Fibroblast of mammary gland (primary cell): ENCODE measurements at regions not wholly inside any gene's neighbourhood (a gene's known extent, or its start where the extent isn't known, plus 50 kb on each side); places are given as distances from the start of the nearest gene placed in this dataset.

Experiments used
- DNase-seq: peaks from one replicate; pipeline ENCODE4 v3.0.0-alpha.2; 2010; ENCODE audit warnings: low read depth
- H3K4me3 ChIP-seq: 2 replicates; pipeline ENCODE4 v1.5.1; 2011; ENCODE audit warnings: low read depth, mild to moderate bottlenecking, low read length, moderate library complexity; ENCODE audit not compliant: control insufficient read depth
- CTCF ChIP-seq: conservative IDR thresholded peaks from 2 replicates; pipeline ENCODE4 v1.5.1; 2011; ENCODE audit warnings: low read depth, low read length, inconsistent platforms; ENCODE audit not compliant: control insufficient read depth, insufficient read depth

GRCh38 chr17:70544317-70544716 lies 375.0 kb downstream of the KCNJ2 start:
- no peak for TF ChIP-seq CTCF
- H3K4me3 ChIP-seq, result no peak overlapping the region
- DNase-seq, result no peak

DNA sequence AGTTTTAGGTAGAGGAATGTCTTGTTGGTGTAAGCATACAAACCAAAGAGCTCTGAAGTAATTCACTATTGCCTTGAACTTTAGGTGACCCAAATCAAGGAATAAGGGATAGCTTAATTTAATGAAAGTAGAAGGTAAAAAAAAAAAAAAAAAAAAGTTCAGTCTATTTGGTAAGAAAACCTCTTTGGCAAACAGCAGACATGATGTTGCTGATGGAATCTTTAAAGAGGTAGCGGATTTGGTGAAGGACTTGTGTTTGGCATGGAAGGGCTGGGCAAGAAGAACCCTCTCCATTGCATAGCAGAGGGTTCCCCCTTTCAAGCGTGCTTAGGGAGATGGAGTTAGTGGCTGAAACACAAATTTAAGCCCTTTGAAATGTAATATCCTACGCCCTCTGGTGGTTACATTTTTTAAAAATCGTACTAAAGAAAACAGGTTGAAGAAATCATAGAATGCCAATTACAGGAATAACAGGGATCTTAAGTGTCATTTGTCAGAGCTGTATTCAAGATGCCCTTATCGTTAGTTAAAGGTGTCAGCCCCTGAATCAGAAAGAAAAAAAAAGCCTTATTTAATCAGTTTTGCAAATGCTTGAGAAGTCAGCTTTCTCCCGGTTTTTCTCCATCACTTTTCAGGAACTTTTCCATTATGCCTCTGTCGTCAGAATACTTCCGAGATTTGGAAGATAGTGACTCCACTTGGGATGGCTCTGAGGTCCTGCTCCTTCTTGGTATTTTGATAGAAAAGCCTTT lies 383.1 kb downstream of the KCNJ2 start:
- no peak overlapping the region for H3K4me3 ChIP-seq
- peak; percentile 55 for DNase-seq
- TF ChIP-seq CTCF, result peak; percentile 43

- no peak overlapping the region for H3K4me3 ChIP-seq
- TF ChIP-seq CTCF, result no peak
- no peak for DNase-seq
These were observed 383.6 kb downstream of the KCNJ2 start for GRCh38 chr17:70552982-70553334.

- TF ChIP-seq CTCF, result no peak
- no peak overlapping the region for H3K4me3 ChIP-seq
- DNase-seq, result no peak
These were observed 386.4 kb downstream of the KCNJ2 start for GRCh38 chr17:70555723-70556122.

DNA sequence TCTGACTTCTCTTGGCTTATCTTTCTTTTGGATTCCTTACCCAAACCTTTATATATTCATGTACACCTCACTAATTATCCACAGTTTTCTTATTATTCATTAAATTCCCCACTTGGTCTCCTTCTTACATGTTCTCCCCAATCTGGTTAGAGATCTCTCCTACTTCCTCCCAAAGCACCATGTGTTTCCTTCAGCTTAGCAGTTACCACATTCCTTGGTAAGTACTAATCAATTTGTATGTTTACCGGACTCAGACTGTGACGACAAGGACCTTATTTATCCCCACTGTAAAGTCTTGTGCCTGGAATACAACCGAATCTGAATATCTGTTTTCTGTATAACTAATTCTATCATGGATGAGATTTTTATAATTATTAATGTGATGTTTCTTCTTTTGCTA lies 389.5 kb downstream of the KCNJ2 start:
- H3K4me3 ChIP-seq, result no peak overlapping the region
- no peak for TF ChIP-seq CTCF
- DNase-seq, result no peak

DNA sequence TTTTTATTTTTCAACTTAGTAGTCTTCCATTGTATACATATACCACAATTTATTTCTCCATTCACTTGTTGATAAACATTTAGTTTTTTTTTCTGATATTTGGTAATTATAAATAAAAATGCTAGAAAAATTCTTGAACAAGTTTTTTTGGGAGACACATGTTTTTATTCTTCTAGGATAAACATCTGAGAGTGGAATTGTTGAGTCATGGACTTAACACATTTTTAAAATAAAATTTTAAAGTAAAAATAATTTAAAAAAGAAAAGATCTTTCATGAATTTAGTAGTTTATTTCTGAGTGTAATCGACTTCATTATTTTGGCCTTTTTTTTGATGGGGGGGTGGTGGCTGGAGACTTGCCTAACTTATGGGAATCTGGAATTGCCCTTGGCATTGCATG lies 391.1 kb downstream of the KCNJ2 start:
- no peak for DNase-seq
- H3K4me3 ChIP-seq, result no peak overlapping the region
- no peak for TF ChIP-seq CTCF

GRCh38 chr17:70562137-70562536 lies 392.8 kb downstream of the KCNJ2 start:
- no peak overlapping the region for H3K4me3 ChIP-seq
- no peak for TF ChIP-seq CTCF
- no peak for DNase-seq
